ENCODE measurements at regions not wholly inside any gene's neighbourhood (a gene's known extent, or its start where the extent isn't known, plus 50 kb on each side); places are given as distances from the start of the nearest gene placed in this dataset.
A peak's percentile ranks its signal among the peaks of the same experiment; 100 is the strongest.

- no peak overlapping the region for H3K56ac ChIP-seq (replicated peaks; ENCODE audit: insufficient read length, low read depth, low read length)
- no peak overlapping the region for H3K4me2 ChIP-seq (ENCODE audit: insufficient read depth in 1 of 2, low read depth in 2 of 2, low read length in 2 of 2)
- H2BK15ac ChIP-seq (ENCODE audit: low read length), result no peak overlapping the region
- H2BK5ac ChIP-seq (ENCODE audit: low read depth, low read length), result peak overlapping the region; percentile 38; the same call in 1 of the 2 replicates
- 65% methylated on average over 4 of the region's 4 CpGs; no CpG with 5 or more reads in 1 of the 2 experiments for WGBS, 2 experiments (ENCODE audit: extremely low coverage in 1 of 2, insufficient coverage in 1 of 2, insufficient read length in 1 of 2, insufficient replicate concordance in 2 of 2, low coverage in 1 of 2, low lambda C conversion rate in 2 of 2, missing lambda C conversion rate in 1 of 2)
- no peak overlapping the region for H2BK12ac ChIP-seq (ENCODE audit: low read depth, low read length)
- no peak overlapping the region for H4K91ac ChIP-seq (replicated peaks; ENCODE audit: insufficient read length, low read length)
- FAIRE-seq, result no peak
- no peak overlapping the region for H2AFZ ChIP-seq (ENCODE audit: low read length)
- no peaks in the 10 kb centered on the region for H3K79me1 ChIP-seq (ENCODE audit: low read depth, low read length)
- DNase-seq (ENCODE audit: low read depth in 1 of 2, low spot score in 2 of 2), result no peak
- no peak overlapping the region for H3K4ac ChIP-seq (replicated peaks; ENCODE audit: insufficient read length, low read depth, low read length)
- H4K8ac ChIP-seq (ENCODE audit: extremely low read depth, insufficient read depth, low read length), result no peak overlapping the region
- ChIA-PET CTCF (ENCODE audit: partially characterized antibody) (interaction anchor here (1.0 to 1.7 kb wide), 5 partner anchors 14 to 101 kb away, joined by 3 to 6 read pairs (median 3); no protein-coding TSS in a partner anchor), POLR2A (ENCODE audit: partially characterized antibody) (no interaction called here)
- TF ChIP-seq BACH1 (IDR thresholded peaks at IDR 0.05; ENCODE audit: low read length) (no peak), PHF8 (conservative IDR thresholded peaks at IDR 0.05; ENCODE audit: low read depth, low read length) (no peak), TAF7 (optimal IDR thresholded peaks at IDR 0.05; ENCODE audit: borderline replicate concordance, low read depth, low read length) (no peak), EGR1 (IDR thresholded peaks at IDR 0.05; ENCODE audit: borderline replicate concordance, low read depth, low read length) (no peak), SAP30 (IDR thresholded peaks at IDR 0.05; ENCODE audit: insufficient read depth, insufficient replicate concordance, low read length) (no peak), JUND (IDR thresholded peaks at IDR 0.05; ENCODE audit: low read length) (no peak), HDAC6 (IDR thresholded peaks at IDR 0.05; ENCODE audit: low read depth, low read length) (no peak), SP2 (IDR thresholded peaks at IDR 0.05; ENCODE audit: low read length) (no peak), POLR2AphosphoS5 (IDR thresholded peaks at IDR 0.05; ENCODE audit: low read depth, low read length) (no peak), GTF2F1 (IDR thresholded peaks at IDR 0.05; ENCODE audit: borderline replicate concordance, low read depth, low read length) (no peak), KDM5A (IDR thresholded peaks at IDR 0.05; ENCODE audit: low read length) (no peak), KDM4A (IDR thresholded peaks at IDR 0.05; ENCODE audit: low read depth, low read length, severe bottlenecking) (no peak), POLR2A (IDR thresholded peaks at IDR 0.05; ENCODE audit: control extremely low read depth in 1 of 2, low read depth in 2 of 2, low read length in 2 of 2) (no peak)
- H3K4me1 ChIP-seq (replicated peaks in 1 of 4; ENCODE audit: control insufficient read depth in 3 of 4, insufficient read depth in 4 of 4, low read length in 3 of 4), result peaks cover 0 to 3% (median under 1%) of the 10 kb centered on the region in 4 experiments; a peak in 2 of 7 replicates
- H3K36me3 ChIP-seq (ENCODE audit: control insufficient read depth in 2 of 4, insufficient read depth in 4 of 4, low read length in 3 of 4), result no peaks in the 10 kb centered on the region
- H3K9ac ChIP-seq (replicated peaks in 1 of 4; ENCODE audit: extremely low read depth in 1 of 4, low read depth in 3 of 4, low read length in 3 of 4), result no peak overlapping the region
- H3K4me3 ChIP-seq (ENCODE audit: extremely low read depth in 1 of 4, insufficient read depth in 2 of 4, low read depth in 3 of 4, low read length in 4 of 4), result no peak overlapping the region
- no peak overlapping the region for H2AK5ac ChIP-seq (ENCODE audit: low read depth, low read length)
- H3K23me2 ChIP-seq (ENCODE audit: low read depth, low read length), result no peaks in the 10 kb centered on the region
- no peaks in the 10 kb centered on the region for H4K20me1 ChIP-seq (replicated peaks in 1 of 2; ENCODE audit: control insufficient read depth in 1 of 2, insufficient read depth in 2 of 2, low read length in 2 of 2)
- no peak overlapping the region for H2BK120ac ChIP-seq (replicated peaks; ENCODE audit: low read depth, low read length)
- H4K5ac ChIP-seq (ENCODE audit: insufficient read length, low read depth, low read length), result no peak overlapping the region
- no peaks in the 10 kb centered on the region for H3K79me2 ChIP-seq (ENCODE audit: control insufficient read depth in 1 of 2, insufficient read depth in 2 of 2, low read length in 2 of 2)
- no peak overlapping the region for H3K27ac ChIP-seq (ENCODE audit: low read depth, low read length)
- no peak overlapping the region for H2BK20ac ChIP-seq (ENCODE audit: low read length)
- no peaks in the 10 kb centered on the region for H3K27me3 ChIP-seq (replicated peaks in 1 of 4; ENCODE audit: control insufficient read depth in 3 of 4, extremely low read depth in 1 of 4, insufficient read depth in 3 of 4, low read length in 3 of 4)
- no peak overlapping the region for H3K14ac ChIP-seq (ENCODE audit: insufficient read length)
- no peak overlapping the region; the same call in 1 of the 2 replicates for H3K18ac ChIP-seq (ENCODE audit: extremely low read depth, low read length)
- H3K9me3 ChIP-seq (ENCODE audit: insufficient read depth in 2 of 2, low read depth in 1 of 2, low read length in 1 of 2), result no peaks in the 10 kb centered on the region
- H3K23ac ChIP-seq (ENCODE audit: insufficient read length), result no peak overlapping the region
Measured at GRCh38 chr6:40700006-40700580, 112.9 kb upstream of the LRFN2 start.
